ENCODE measurements at regions not wholly inside any gene's neighbourhood (a gene's known extent, or its start where the extent isn't known, plus 50 kb on each side); places are given as distances from the start of the nearest gene placed in this dataset.

DNA sequence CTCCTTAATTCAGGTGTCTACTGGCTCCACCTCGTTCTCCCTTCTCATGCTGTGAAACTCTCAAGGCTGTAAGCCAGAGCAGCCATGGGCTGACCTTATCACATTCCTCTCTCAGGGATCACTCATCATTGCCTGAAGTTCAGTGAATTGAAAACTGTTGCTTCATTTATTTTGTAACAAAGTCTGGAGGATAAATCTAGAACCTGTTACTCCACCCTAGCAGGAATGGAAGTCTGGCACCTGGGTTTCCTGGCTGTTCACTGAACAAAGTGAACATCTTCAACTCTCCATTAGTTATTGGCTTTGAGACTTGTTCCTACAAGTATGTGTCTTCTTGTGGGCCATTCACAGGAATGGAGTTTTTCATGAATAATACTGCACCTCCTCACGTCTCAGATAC, 584.1 kb downstream of the PTPRU start:
- no peak for DNase-seq

DNA sequence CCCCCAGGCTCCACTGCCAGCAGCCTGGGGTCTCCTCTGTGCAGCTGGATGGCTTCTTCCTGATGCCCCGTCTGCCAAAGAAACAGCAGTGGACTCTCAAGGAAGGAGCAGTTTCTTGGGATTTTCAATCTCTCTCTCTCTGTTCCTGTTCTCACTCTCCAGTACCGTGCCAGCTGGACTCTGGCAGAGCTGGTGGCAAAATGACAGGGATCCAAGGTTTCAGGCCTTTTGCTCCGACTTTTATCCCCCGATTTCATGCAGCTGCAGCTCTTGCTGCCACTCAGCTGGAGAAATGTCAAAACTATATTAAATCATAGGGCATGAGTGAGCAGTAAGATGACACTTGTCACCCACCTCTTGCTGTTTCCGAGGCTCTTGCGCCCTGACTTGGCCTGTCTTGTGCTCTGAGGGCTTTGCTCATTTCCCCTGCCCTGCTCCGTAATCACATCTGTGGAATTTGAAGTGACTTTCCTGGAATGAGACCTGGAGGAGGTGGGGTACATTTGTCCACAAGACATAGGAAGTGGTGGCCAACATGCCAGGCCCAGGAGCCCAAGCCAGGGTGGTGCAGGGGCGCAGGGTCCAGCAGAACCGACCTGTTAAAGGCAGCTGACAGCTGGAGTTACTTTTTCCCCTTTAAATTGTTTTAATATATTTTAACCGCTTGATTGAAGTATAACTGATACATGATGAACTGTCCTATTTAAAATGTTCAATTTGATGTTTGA, 576.2 kb downstream of the PTPRU start:
- DNase-seq: no peak

DNA sequence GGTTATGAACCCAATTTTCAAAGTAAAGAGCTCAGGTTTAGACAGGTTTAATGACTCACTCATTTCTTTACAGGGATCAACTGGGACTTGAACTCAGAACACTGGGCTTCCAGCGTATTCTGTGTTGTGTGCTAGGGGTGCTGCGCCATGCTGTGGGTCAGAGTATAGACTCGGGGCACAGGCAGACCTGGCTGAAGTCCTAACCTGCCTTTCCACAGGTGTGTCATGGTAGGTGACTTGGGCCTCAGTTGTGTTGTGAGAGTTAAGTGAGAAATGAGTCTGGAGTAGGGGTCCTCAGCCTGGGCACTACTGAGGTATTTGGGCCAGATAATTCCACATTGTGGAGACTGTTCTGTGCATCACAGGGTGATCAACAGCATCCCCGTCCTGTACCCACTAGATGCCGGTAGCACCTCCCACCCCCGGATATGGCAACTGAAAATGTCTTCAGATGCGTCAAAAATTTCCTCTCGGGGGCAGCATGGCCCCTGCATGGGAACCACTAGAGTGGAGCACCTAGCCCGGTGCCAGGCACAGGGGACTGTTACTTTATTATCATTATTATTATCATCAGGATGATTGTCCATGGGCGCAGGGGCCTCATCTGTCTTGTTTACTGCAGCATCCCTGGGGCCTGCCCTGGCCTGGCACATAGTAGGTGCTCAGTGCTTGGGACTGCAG, 575.5 kb downstream of the PTPRU start:
- DNase-seq: no peak

DNA sequence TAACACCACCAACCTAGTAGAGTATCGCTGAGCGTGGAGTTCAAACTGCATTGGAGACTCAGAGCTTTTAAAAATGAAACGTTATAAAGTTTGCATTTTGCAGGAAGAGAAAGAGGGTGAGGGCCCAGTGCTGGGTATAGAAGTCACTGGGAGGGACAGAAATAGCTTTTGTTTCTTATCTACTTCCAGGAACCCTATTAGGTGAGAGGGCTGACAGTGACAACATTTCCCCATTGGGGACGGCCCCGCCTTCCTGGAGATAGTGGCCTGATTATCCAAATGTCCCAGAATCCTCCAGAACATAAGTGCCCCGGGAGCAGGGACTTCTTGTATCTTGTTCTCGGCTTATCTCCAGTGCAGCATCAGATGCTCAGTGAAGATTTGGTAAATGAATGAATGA, 574.9 kb downstream of the PTPRU start:
- no peak for DNase-seq

DNA sequence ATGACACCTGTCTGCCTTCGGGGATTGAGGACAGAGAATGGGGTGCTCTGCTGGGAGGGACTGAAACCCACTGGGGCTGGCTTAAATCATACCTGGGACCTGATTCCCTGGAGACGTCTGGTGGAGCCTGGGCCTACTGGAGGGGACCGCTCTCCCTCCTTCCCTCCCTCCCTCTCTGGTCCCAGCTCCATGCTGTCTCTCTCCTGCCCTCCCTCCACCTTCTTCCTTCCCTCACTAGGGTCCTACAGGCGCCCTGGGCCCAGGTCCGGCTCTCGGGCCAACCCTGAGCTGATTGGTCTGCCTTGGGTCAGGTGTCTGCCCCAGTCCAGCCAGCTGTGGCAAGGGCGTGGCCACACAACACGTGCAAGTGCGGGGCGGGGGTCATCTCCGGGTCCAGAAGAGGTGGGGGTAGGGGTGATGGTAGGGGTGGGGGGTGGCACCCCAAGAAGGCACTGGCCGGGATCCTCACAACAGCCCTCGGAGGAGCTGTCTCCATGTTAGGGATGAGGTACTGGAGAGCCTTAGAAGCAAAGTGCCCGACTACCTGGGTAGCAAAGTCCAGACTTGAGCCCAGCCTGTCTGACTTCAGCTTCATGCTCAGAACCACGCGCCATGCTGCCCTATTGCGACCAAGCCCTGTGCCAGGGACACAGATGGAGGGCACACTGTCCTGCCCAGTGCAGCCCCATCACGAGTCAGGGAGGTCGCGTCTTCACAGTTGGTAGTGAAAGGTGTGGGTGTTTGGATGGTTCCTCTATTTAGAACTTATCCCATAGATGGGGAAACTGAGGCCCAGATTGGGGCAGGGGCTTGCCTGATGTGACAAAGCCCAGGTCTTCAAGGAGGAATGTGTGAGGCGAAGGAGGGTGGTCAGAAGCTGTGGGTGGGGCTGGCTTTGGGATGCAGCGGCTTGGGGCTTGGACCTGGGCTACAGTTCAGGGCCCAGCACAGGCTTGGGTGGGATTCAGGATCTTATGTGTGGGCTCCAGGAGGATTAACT, 574.1 kb downstream of the PTPRU start:
- DNase-seq: no peak

DNA sequence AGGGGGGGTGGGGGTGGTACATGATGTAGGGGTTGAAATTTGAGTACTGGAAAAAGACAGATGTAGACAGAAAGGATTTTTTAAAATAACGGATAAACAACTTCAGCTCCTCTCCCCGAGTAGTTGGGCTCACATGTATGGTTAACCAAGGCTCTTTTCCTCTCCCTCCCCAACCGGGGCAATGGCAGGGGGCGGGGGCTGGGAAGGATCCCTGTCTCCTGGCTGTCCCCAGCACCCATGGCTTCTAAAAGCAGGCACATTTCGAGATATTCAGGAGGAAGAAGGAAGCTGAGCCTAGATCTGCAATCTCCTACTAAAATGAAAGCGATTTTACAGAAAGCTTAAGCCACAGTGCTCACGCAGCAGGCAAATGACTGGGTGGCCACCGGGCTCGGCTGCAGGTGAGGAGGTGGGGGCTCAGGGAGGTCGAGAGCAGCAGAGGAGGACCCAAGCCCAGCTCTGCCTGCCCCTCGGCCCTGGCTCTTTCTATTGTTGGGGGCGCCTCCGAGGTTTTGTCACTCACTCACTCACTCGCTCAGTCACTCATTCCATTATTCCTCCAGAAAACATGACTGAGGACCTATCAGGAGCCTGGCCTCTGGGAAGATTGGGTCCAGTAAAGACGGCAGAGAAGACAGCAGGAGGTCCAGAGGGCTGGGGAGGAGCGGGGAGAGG, 573.3 kb downstream of the PTPRU start:
- DNase-seq: no peak

DNA sequence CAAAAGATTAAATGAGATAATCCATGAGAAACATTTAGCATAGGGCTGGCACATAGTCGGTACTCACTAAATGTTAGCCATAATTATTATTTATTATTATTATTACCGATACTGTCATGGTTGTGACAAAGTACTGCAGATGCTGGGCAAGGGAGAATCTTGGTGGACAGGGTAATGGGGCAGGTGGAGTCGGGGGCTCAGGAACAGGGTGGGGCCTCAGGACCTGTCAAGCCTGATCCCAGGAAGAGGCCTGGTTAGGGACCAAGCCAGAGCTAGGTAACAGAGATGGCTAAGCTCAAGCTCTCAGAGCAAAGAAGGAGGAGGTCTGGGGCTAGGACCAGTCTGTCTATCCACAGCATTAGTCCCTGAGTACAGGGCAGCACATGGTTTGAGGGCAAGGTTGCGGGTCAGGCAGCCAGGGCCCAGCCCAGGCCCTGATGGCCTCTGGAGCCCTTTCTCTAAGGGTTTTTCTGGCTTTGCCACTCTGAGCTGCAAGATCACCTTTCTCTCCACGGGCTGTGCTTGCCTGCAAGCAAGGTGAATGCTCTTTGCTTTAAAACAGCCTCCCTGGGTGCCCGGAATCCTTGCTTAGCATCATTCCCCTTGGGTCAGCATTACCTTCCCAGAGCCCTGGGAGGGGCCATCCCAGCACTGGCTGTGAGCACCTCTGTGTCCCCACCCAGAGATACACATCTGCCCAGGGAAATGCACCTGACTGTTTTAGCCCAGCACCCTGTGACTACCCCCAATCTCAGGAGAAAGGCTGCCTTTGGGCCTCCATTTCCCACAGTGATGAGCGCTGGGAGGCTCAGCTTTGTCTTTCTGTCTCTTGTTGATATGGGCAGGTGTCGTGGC, 572.0 kb downstream of the PTPRU start:
- DNase-seq: no peak

DNA sequence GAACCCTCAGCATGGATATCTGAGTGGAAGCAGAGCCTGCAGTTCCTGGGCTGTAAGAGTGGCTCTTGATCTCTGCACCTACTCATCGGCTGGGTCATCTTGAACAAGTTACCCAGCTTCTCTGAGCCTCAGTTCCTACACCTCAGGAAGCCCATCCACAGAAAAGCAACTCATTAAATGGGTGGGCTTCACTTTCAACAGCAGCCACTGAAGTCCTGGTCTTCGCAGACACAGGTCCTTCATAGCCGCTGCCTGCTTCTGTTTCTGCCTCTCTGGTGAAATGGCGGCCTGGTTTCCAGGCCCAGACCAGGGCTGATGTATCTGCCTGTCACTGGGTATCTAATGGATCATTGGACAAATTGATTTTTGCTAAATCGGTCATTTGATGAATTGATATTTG, 571.4 kb downstream of the PTPRU start:
- no peak for DNase-seq

DNA sequence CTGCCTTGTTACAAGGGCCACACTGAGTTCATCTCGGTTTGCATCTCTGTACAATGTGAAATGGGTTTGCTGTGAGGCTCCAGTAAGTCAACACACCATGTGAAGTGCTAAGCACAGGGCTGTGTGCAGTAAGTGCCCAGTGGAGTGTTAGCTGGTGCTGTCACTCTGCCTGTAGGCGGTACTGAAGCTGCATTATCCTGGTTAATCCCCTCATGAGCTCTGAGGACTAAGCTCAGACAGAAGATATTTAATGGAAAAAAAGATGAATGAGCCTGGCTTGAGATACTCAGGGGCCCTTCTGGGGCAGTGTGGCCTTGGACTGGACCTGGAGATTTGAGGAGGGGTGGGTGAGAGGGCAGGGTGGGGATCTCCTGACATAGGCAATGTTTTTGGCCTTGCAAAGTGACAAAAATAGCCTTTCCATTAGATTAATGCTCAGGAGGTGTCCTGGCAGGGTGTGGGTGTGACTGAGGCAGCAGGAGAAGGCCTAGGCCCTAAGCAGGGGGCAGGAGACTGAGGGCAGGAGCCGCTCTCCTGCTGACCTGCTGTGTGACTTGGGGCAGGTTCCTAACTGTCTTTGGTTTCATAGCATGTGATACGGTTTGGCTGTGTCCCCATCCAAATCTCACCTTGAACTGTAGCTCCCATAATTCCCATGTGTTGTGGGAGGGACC, 570.5 kb downstream of the PTPRU start:
- no peak for DNase-seq

DNA sequence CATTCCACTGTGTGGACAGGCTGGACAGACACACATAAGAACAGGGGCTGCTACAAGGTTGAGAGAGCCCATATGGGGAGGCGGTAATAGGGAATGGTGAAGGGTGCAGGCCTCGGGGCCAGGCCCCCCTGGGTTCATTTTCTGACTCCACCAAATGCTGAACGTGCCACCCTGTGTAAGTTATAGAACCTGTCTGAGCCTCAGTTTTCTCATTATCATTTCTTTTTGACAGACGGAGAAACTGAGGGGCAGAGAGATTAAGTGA, 569.5 kb downstream of the PTPRU start:
- DNase-seq: no peak

DNA sequence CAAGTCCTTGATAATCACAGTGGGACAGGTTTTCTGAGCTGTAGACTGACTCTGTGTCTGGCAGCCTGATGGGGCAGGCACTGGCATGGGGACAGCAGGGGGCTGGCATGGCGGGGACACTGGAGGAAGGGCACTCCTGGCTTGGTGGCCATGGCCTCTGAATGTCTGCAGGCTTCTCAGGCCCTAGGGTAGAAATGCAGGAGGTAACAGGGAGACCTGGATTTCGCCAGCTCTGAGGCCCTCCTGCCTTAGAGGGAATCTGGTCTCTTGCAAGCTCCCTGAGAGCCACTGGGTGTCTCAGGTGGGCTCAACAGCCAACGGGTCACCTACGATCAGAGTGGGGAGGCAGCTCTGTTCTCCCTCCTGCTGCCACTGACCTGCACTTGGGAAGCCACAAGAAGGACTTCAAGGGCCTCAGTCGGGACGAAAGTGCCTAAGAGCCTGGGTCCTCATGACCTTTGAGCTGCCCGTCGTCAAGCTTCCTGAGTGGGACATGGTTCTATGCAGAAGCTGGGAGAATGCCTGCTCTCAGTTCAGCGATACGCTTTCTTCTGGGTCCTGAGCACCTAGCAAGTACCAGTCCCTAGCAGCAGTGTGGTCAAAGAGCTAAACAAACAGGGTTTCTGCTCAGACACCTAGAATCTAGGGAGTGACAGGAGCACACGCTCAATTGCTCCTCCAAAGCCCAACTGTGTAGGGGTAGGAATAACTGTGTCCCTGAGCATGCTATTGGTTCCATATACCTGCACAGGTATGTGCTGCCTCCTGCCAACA, 569.0 kb downstream of the PTPRU start:
- DNase-seq: no peak

DNA sequence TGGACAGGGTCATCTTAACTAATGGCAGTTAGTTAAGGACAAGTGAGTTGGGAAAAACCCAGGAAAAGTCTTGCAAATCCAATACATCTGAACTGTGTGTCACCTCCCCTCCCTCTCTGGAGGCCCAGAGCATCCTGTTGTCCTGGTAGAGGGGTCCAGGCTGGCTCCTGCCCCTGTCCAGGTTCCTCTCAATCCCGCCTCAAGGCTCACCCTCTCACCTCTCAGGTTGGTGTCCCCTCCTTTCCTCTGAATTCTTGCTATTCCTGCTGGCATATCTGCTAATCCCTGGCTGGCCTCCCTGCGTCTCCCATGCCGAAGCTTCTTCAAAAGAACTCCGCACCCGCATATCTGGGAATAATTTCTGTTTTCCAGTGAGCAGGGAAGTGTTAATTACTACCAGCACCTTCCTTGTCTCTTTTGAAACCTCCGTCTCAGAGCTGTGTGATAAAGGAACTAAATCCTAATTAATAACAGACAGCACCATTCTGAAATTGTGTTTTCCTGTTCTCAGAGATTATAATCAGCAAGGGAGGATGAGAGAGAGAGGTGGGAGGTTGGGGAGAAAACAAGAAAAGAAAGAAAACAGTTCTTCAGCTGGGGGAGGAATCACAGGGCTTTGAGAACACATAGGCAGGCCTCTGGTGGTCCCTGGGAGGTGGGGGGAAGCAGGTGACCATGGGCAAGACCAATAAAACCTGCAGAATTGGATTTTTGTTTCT, 568.0 kb downstream of the PTPRU start:
- no peak for DNase-seq

DNA sequence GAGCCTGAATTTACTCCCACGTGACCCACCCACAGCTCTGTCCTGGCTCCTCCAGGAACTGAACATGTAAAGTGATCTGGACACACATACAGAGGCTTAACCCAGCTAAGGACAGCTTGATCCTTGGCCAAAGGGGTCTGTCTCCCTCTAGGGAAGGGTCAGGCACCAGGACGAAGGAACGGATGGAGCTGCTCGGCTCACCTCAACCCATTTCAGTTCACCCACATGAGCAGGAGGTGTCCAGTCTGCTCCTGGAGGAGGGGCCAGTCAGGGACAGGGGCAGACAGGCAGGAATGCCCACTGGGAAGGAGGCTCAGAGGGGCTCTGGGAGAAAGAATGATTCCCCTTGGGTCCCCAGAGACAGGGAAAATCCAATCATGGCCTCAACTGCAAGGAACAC, 567.2 kb downstream of the PTPRU start:
- DNase-seq: no peak

DNA sequence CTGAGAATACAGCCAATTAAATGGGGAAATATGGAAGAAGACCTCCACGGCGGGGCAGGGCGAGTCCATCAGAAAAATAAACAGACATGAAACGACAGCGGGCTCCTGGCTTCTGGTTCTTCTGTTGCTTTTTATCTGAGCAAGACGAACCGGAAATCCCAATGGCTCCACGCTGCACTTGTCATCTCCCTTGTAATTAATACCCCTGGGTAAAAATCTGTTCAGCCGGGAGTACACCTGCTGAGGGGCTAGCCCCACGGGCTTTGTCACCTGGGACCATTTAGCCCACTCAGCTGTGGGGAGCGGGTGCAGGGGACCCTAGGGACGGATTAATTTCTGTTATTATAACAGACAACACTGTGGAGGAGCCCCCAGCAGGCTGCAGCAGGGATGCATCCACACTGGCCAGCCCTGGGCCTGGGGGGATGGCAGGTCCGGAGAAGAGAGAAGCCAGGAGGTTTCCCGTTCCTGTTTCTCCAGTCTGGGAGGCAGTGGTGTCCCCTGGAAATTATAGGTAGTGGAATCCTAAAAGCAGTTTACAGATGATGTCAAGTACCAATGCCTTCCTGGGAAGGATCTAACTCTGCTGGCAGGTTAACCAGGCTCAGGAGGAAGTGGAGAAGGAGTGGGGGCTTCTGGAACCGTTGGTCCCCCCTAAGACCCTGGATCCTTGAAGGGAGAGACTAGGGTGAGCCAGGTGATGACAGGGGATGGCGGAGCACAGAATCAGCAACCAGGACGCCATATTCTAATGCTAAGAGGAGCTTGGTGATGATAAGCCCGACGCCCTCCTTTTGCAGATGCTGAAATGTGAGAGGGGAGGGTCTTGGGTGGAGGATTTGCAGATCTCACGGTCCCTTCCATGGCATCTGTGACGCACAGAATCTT, 566.1 kb downstream of the PTPRU start:
- no peak for DNase-seq

DNA sequence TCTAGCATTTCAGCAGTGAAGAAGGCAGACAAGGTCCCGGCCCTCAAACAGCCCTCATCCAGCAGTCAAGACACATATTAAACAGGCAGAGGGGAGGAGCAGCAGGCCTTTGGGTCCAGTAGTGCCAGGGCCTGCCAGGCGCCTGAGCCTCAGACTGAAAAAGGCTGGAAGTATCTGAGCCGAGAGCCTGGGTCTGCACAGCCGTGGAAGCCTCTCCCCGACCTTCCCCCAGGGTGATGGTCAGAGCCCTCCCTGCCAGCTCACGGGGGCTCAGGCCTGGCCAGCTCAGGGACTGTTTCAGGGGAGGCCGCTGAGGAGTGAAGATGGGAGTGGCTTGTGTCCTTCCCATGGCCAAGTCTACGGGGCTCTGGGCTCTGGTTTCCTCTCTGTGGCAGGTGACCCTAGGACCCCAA, 565.2 kb downstream of the PTPRU start:
- no peak for DNase-seq

DNA sequence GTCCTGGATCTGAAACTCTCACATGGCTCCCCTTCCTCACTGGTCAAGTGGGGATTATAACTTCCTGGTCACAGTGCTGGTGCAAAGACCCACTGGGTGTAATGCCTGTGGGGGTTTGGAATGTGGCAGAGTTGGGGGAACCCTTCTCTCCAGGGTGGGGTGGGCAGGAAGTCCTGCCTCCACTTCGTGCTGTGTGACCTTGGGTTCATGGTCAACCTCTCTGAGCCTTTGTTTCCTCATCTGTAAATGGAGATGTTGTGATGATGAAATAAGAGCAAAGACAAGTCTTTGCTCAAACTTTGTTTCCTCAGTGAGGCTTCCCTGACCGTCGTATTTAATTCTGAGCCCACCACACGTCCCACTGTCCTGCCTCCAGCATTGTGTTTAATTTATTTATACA, 564.7 kb downstream of the PTPRU start:
- no peak for DNase-seq

DNA sequence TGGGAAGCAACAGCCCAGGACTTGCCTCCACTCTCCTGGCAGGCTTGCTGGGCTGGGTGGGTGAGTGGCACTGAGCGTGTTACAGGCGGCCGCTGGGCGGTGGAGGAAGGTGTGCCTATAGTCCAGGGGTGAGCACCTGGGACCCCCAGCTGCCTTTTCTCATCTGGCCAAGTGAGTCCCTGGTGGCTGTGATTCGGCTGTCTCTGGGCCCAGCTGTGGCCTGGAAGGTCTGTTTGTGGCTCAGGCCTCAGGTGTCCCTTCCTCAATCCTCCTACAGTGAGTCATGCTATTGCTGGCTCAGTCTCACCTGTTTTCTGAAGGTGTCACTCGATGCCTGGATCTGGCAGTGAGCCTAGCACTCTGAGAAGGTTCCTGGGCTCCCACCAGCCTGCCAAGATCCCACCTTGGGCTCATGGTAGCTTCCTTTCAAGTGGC, 564.2 kb downstream of the PTPRU start:
- DNase-seq: no peak

DNA sequence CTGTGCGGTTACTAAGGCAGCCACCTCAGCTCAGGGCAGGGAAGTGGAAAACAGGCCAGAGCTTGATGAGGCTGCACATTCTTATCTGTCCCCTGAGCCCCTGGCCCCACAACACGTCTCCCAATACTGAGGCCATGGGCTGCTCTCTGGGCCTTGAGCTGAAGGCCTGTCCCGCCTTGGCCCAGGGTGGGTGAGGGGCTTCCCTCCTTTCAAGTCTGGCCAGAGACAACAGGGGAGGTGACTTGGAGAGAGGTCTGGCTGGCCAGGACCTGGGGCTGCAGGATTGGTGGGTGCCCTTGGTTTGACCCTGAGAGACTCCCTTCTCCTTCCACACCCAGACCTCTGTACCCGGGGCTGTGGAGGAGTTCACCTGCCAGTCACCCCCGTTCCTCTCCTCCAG, 563.8 kb downstream of the PTPRU start:
- no peak for DNase-seq
